NOMO-1 treated with DMSO at 0.1 percent for 48 hours (cell line): ENCODE measurements at regions not wholly inside any gene's neighbourhood (a gene's known extent, or its start where the extent isn't known, plus 50 kb on each side); places are given as distances from the start of the nearest gene placed in this dataset.
"Not testable (repeated sequence)": the region's sequence is repeated elsewhere in the genome, so short reads cannot be mapped to it uniquely, and the experiment has no call there.

Source experiments
- DNase-seq: peaks from one replicate; lab custom pipeline; 2025; ENCODE audit not compliant: unreplicated experiment; lab: John Stamatoyannopoulos, UW

DNA sequence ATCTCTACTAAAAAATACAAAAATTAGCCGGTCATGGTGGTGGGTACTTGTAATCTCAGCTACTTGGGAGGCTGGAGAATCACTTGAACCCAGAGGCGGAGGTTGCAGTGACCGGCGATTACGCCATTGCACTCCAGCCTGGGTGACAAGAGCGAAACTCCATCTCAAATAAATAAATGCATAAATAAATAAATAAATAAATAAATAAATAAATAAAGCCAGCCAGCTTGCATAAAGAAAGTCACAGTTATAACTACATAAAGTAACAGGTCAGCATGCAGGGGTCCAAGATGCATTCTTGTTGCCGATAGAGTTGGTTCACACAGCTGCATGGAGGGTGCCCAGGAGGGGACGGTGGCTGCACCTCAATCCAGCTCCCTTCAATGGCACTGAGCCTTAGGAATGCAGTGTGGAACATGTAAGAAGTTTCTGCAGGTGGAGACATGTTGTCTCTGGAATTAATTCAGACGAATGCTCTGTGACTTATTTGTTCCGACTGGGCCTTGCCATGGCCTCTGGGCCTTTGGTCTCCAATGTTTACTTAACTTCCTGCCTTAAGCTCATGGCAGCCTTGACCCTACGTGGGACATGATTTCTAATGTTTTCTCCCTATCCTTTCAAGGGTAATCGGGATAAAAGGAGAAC, 159.6 kb upstream of the PRKCQ start:
- no peak for DNase-seq

DNA sequence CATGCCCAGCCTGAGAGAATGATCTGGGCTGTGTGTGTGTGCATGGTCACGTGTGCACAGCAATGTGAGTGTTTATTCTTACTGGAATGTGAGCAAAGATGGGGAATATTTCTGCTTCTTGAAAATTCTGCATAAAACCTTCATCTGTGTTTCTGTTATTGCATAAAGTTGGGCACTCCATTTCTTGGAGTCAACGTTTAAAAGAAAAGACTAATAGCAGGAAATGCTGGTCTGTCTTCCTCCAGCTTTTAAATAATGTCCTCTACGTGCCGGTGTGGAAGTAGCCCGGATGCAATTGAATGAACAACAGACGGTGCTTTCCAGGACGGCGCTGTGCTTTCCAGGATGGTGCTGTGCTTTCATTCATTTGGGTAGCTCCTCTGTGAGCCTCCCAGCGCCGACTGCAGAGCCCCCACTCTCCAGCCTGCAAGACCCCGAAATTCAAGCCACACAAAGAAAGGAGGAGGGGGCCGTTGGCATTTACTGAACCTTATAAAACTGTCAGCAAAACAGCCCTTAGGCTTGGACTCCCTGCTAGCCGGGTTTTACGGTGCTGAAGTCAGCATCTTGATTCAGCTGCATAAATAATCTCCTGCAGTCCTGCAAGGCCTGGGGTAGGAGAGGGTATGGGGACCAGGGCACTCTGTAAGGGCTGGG, 158.2 kb upstream of the PRKCQ start:
- DNase-seq: no peak

GRCh38 chr10:6737758-6738111, 157.7 kb upstream of the PRKCQ start:
- DNase-seq: no peak

DNA sequence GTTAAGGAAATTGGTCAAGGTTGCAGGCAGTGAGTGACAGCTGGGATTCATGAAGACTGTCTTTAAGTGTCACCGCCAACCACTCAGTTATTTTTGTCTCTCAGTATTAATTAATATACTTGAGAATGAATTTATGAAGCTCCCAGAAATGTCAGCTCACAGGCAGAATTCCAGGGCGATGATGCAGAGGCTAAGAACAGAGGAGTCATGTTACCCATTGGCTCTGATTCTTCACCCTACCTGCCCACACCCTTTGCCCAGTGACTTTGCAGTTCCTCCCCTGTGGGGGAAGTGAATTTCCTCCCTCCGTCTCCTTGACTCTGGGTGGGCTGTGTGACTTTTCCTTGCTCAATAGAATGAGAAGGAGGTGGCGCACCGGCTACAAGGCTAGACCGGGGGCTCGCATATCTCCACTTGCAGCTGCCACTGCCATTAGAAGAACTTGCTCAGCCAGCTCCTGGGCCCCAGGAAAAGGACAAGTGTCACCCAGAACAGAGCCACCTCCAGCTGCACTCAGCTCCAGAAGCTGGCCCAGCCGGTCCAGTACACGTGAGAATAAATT, 157.1 kb upstream of the PRKCQ start:
- DNase-seq: no peak

DNA sequence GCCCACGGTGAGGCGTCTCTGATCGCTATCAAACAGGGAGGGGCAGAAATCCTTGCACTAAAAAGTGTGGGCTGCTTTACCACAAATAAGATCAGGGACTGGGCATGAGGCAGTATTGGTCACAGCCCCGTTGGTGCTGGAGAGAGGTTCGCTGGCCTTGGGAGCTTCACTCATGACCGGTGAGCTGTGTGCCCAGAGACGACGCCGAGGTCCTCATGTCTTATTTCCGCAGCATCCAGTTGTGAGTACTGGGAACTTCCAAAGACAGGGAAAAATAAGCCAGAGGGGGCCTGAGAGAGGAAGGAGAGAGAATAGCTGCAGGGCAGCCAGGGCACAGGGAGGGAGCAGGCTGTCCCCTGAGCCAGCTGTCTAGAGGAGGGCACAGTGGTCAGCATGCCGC, 154.2 kb upstream of the PRKCQ start:
- DNase-seq: no peak

DNA sequence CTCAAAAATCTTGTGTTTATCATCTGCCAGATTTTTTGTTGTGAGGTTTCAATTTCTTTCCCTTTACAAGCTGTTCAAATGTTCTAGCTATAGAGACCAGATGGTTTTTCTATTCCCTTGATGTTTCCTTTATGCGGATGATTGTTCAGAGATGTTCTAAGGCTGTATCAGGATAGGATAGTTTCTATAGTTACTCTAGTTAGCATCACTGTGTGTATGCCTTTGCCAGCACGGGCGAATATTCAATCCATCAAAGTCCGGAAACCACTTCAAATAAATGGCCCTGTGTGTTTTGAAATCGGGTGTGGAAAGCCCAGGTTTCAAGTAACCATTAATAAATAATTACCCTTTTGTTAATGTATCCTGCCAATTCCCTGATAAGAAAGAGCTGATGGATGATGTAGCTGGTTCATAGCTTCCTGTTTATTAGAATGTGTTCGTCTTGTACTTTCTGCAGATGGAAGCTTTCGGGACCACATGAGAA, 149.8 kb upstream of the PRKCQ start:
- no peak for DNase-seq

- no peak for DNase-seq
These were observed 149.1 kb upstream of the PRKCQ start for GRCh38 chr10:6729071-6729774.

DNA sequence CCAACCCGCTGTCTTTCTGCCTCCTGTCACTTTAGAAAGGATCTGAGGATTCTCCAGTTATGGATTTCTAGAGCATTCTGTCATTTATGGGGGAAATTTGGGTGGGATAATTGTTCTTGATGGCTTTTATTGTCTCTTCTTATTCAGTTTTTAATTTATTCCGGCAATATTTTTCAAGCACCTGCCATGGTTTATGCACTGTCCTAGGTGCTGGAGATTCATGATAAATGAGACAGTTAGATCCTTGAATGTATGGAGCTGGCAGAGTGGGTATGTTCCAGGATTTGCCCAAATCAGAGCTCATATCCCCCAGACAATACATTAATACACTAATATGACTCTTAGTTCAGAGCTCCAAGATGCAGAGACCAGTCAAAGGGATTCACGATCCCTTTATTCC, 146.8 kb upstream of the PRKCQ start:
- no peak for DNase-seq

DNA sequence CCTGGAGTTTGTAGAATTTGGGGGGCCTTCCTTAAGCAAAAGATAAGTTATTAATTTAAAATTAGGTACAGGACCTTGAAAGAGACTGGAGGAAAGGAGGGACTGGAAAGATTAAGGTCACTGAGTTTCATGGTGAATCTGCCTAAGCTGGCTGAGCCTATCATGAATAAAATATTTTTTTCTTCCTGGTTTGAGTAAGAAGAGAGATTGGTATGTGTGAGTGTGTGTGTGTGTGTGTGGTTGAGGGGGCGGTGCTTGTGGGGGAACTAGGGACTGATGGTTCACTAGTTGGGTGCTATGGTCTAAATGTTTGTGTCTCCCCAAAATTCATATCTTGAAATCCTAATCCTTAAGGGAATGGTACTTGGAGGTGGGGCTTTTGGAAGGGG, 142.5 kb upstream of the PRKCQ start:
- no peak for DNase-seq

GRCh38 chr10:6721964-6722615, 142.0 kb upstream of the PRKCQ start:
- DNase-seq: no peak

DNA sequence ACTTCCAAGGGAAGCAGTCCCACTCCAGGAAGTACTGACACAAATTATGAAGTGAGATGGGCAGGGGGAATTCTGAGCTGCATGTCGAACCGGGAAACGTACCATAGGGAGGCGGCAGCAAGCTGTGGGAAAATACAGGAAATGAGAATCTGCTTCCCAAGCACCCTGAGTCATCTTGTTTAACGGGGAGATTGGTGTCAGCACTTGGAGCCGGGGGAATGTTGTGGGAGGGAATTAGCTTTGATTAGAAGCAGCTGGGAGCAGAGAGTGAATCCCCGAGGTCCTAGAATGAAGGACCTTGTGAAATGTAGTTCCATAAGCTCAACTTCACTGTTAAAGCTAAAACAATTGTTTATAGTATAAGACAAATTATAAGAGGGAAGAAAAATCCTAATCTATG, 141.4 kb upstream of the PRKCQ start:
- DNase-seq: no peak

GRCh38 chr10:6719561-6719960, 139.5 kb upstream of the PRKCQ start:
- no peak for DNase-seq

DNA sequence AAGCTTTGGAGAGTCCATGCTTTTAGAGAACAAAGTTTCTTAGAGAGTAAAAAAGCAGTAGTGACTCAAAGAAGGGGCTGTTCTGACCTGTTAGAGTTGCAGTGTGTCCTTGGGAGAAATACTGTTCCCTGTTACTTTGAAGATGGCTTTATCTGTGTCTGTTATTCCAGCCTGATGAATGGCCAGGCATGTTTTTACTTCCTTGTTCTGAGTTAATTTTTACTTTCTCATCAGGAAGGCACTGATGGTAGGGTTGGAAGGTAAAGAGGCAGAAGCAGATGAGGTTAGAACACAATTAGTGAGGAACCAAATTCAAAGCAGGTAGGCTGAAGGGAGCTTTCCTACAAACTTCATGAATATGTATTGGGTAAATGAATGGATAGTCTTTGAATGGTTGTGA, 138.5 kb upstream of the PRKCQ start:
- no peak for DNase-seq

DNA sequence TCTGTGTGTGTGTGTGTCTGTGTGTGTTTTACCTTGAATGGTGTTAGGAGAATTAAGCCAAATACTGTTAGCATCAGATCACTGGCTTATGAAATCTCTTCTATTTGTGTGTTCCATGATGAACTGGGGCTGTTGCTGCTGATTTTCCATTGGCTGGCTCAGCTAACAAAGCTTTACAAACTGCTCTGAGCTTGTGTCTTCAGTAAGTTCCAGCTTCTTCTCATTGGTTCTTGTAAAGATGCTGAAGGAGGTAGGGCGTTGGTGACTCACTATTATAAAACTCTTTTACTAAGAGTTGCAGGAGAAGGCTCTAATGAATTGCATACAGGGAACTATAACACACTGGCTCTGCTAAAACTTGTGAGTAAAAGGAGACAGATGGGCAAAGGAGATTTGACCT, 136.4 kb upstream of the PRKCQ start:
- no peak for DNase-seq

GRCh38 chr10:6713716-6714115, 133.6 kb upstream of the PRKCQ start:
- no peak for DNase-seq

DNA sequence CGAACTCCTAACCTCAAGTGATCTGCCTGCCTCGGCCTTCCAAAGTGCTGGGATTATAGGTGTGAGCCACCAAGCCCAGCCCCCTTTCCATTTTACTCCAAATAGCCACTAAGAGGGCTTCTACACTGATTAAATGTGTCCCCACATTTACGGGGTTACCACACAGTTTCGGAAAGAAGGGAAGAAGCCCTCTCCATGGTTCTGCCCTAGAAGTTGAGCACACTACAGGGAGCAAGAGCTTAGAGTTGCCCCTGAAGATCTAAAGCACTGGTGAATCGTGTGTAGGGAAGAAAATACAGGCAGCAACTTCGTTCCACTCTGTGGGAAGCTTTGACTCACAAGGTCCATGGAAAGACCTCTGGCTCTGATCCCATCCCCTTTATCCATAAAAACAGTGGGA, 133.0 kb upstream of the PRKCQ start:
- DNase-seq: no peak

GRCh38 chr10:6711881-6712280, 131.8 kb upstream of the PRKCQ start:
- no peak for DNase-seq

DNA sequence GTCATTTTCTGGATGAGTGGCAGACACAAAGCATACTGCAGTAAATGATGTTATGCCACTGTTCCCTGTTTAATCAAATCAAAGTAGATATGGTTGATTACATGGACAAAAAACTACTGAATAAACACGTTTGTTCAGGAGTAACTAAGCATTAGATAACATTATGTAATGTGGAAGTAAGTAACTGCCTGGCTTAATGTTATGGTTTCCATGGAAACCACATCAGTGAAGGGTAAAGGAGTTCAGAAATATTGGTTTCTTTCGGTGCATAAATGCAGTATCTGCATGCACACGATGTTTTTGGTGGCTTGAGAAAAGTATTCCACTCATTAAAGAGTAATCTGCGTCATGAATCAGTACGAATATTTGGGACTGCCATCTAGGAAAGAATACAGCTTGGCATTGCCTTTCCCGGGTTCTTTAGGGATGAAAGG, 131.3 kb upstream of the PRKCQ start:
- no peak for DNase-seq

DNA sequence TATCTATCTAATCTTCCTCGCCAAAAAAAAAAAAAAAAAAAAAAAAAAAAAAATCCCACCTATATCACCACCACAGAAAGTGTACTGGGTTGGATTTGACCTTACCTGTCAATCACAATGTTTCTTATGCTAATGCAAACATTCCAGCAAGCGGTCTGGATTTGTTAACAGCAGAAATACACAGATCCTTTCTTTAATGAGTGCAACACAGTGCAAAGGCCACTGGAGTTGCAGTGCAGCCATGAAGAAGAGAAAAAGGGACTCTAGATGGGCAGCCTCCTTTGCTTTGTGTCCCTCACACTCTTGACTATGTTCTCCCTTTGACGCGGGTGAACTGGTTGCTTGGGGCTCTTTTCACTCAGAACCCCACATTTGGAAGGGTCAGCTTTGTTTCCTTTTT, 127.3 kb upstream of the PRKCQ start:
- no peak for DNase-seq

- DNase-seq: no peak
These were observed 126.6 kb upstream of the PRKCQ start for GRCh38 chr10:6706725-6707124.

GRCh38 chr10:6704896-6705295, 124.8 kb upstream of the PRKCQ start:
- no peak for DNase-seq

DNA sequence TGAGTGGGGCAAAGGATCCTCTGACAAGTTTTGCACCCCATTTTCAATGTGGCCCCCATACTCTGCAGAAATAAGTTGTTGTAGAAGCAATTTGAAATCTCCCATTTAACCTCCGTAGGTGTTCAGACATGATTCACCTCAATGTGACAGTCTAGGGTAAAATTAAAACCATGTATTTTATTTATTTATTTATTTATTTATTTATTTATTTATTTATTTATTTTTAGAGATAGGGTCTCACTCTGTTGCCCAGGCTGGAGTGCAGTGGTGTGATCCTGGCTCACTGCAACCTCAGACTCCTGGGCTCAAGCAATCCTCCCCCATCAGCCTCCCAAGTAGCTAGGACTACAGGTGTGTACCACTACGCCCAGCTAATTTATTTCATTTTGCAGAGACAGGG, 122.8 kb upstream of the PRKCQ start:
- DNase-seq: not testable (repeated sequence)
